ENCODE measurements at regions not wholly inside any gene's neighbourhood (a gene's known extent, or its start where the extent isn't known, plus 50 kb on each side); places are given as distances from the start of the nearest gene placed in this dataset.

DNA sequence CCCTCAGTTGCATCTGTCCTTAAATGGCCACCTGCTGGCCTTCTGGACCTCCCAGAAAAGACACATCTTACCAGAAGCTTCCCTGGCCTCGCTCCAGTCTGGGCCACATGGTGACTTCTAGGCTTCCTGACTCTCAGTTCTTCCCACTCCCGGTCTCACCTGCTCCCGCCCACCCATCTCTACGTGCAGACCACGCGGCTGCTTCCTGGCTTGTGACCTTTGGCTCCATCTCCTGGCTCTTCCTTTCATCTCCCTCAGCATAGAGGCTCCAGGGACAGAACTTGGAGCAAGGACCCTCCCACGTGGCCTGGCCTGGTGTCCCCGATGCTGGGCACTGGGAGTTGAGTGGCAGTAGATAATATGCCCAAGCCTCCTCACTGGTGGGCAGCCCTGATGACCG, 124.9 kb upstream of the IRF2BP2 start (continued):
- TF ChIP-seq, protein P1, sequence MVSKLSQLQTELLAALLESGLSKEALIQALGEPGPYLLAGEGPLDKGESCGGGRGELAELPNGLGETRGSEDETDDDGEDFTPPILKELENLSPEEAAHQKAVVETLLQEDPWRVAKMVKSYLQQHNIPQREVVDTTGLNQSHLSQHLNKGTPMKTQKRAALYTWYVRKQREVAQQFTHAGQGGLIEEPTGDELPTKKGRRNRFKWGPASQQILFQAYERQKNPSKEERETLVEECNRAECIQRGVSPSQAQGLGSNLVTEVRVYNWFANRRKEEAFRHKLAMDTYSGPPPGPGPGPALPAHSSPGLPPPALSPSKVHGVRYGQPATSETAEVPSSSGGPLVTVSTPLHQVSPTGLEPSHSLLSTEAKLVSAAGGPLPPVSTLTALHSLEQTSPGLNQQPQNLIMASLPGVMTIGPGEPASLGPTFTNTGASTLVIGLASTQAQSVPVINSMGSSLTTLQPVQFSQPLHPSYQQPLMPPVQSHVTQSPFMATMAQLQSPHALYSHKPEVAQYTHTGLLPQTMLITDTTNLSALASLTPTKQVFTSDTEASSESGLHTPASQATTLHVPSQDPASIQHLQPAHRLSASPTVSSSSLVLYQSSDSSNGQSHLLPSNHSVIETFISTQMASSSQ (IDR thresholded peaks at IDR 0.05; ENCODE audit: low read depth) = no peak
- TF ChIP-seq, protein P1 (CRISPR knock-in tag; IDR thresholded peaks at IDR 0.05; ENCODE audit: borderline replicate concordance) = peak; percentile 80
- 0 out of 2 replicates have a peak, but pooled peaks have one; percentile 63 for TF ChIP-seq HNRNPL (IDR thresholded peaks at IDR 0.05; ENCODE audit: low read depth, low read length)
- TF ChIP-seq KMT2B (CRISPR knock-in tag; IDR thresholded peaks at IDR 0.05) = peak; percentile 79
- TF ChIP-seq DDIT3 (CRISPR knock-in tag; IDR thresholded peaks at IDR 0.05) = no peak
- TF ChIP-seq SIN3B (IDR thresholded peaks at IDR 0.05; ENCODE audit: low read length) = no peak
- no peak for TF ChIP-seq ATF1 (CRISPR knock-in tag; IDR thresholded peaks at IDR 0.05)
- no peak for TF ChIP-seq RFX5 (IDR thresholded peaks at IDR 0.05; ENCODE audit: low read depth, low read length)
- TF ChIP-seq RFX1 (IDR thresholded peaks at IDR 0.05) = no peak
- TF ChIP-seq, protein P2, sequence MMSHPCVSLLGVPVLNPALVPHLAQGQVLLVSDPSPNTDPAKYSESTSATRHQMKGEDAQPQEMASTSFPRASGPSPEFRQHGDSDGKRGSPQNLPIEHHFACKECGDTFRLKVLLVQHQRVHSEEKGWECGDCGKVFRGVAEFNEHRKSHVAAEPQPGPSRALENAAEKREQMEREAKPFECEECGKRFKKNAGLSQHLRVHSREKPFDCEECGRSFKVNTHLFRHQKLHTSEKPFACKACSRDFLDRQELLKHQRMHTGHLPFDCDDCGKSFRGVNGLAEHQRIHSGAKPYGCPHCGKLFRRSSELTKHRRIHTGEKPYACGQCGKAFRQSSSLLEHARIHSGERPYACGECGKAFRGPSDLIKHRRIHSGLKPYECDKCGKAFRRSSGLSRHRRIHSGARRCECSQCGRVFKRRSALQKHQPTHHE (CRISPR knock-in tag; IDR thresholded peaks at IDR 0.05; ENCODE audit: borderline replicate concordance) = no peak
- no peak for TF ChIP-seq ZNF512 (CRISPR knock-in tag; IDR thresholded peaks at IDR 0.05)
- TF ChIP-seq IRF2 (CRISPR knock-in tag; IDR thresholded peaks at IDR 0.05) = peak; percentile 76
- 0 out of 2 replicates have a peak, but pooled peaks have one; percentile 74 for TF ChIP-seq KDM4B (CRISPR knock-in tag; IDR thresholded peaks at IDR 0.05)
- TF ChIP-seq ZNF672 (CRISPR knock-in tag; IDR thresholded peaks at IDR 0.05) = peak; percentile 28; the same call in 1 of the 2 replicates
- TF ChIP-seq YEATS4 (CRISPR knock-in tag; IDR thresholded peaks at IDR 0.05; ENCODE audit: borderline replicate concordance) = peak; percentile 78
- peak; percentile 83; the same call in 1 of the 2 replicates for TF ChIP-seq ZIK1 (CRISPR knock-in tag; IDR thresholded peaks at IDR 0.05; ENCODE audit: borderline replicate concordance, low read depth)
- peak; percentile 83; the same call in 1 of the 2 replicates for TF ChIP-seq THAP9 (CRISPR knock-in tag; IDR thresholded peaks at IDR 0.05; ENCODE audit: borderline replicate concordance)
- TF ChIP-seq KAT8 (CRISPR knock-in tag; IDR thresholded peaks at IDR 0.05) = no peak
- TF ChIP-seq ZFX (CRISPR knock-in tag; IDR thresholded peaks at IDR 0.05; ENCODE audit: low read depth) = peak; percentile 73
- TF ChIP-seq SCMH1 (CRISPR knock-in tag; IDR thresholded peaks at IDR 0.05; ENCODE audit: borderline replicate concordance) = no peak
- peak; percentile 85 for TF ChIP-seq ZNF30 (CRISPR knock-in tag; IDR thresholded peaks at IDR 0.05)
- TF ChIP-seq FOXJ3 (CRISPR knock-in tag; IDR thresholded peaks at IDR 0.05; ENCODE audit: borderline replicate concordance) = 0 out of 2 replicates have a peak, but pooled peaks have one; percentile 28
